GM18868 (cell line): ENCODE measurements at regions not wholly inside any gene's neighbourhood (a gene's known extent, or its start where the extent isn't known, plus 50 kb on each side); places are given as distances from the start of the nearest gene placed in this dataset.
"Not testable (repeated sequence)": the region's sequence is repeated elsewhere in the genome, so short reads cannot be mapped to it uniquely, and the experiment has no call there.

Source experiments
- ATAC-seq: cut with Tn5 transposase; IDR thresholded peaks from one replicate; pipeline ENCODE4 v1.9.1; 2021; ENCODE audit warnings: mild to moderate bottlenecking, moderate library complexity; ENCODE audit not compliant: unreplicated experiment

- ATAC-seq = no peak
Measured at GRCh38 chr2:180927030-180927686, 53.2 kb upstream of the UBE2E3 start.

DNA sequence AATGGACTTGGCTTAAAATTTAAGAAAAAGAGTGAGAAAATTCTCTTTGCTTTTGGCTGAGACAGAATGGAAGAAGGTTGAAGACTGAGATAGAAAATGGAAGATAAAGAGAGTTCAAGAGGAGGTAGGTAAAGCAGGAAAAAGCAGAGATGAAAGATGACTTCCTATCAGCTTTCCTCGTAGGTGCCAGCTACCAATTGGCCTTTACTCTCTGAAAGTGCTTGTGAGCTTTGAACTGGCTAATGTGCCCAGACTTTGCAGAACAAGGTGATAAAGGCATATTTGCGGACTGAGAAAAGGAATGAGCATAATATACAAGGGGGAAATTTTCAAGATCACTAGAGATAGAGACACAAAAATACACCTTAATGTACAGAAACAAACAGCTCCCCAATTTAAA, 54.7 kb upstream of the UBE2E3 start:
- ATAC-seq = no peak

- ATAC-seq = no peak
Measured at GRCh38 chr2:180924063-180924462, 56.3 kb upstream of the UBE2E3 start.

DNA sequence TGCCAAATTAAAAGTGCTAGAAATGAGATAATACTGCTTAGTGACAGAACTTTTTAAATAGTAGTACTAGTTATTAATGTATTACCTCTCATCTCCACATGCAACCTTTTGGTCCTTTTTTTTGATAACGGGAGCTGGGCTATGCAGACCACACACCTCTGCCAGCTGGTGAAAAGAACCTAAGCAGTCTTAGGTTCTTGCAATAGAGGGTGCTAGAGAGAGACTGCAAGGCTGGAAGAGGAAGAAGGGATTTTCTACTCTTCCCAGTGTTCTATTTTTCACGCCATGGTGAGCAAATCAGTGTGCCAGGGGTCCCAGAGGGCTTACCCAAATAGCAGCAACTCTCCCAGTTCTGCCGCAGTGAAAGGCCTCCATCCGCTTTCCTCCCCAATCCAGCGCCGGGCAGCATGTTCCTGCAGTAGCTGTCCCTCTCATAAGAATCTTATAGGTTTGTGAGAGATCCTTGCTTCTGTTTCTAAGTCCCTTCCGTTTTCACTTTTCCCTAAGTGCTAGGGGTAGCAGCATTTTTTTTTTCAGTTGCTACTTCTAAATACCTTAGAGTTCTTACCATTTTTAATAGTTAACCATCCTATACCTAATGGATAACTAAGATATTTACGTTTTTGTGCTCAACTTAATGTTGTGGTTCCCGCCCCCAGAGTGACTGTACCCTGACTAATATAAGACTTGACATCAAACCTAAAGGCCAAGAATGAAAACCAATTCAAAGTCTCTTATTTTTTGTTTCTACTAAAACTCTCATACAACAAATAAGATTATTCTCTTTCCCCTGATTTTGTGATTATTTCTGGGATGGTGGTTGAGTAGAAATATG, 69.4 kb upstream of the UBE2E3 start:
- no peak for ATAC-seq

GRCh38 chr2:180907731-180908130, 72.7 kb upstream of the UBE2E3 start:
- no peak for ATAC-seq

DNA sequence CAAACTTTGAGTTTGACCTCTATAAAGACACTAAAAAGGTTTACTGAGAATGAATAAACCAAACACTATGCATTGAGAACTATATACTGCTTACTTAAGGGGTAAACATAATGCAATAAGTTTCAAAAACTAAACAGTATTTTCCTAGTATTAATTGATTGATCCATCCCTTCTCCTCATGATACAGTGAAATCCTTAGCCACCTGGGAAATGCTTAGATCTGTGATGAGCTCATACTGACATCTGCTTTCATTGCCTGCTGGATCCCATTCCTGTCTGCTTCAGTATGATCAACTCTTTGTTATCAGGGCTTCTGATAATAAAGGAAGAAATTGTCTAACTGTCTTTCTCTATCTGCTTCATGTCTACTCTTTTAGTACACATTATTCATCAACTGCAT, 74.9 kb upstream of the UBE2E3 start:
- no peak for ATAC-seq

DNA sequence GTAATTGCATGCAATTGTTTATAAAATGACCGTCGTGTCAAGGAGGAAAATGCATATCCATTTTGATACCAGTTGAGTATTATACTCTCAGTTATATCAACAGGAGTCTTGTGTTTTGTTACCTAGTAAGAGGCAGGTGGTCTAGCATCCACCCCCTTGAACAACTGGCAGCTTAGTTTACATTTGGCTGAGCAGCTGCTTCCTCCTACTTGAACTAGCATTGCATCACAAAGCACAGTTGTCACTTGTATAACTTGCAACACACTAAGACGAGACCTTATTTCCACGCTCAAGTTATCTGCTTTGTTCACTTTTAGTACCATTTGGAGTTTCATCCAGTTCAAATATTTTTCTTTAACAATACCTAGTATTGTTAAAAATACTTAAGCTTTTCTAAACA, 75.4 kb upstream of the UBE2E3 start:
- ATAC-seq = no peak

- ATAC-seq = no peak
Measured at GRCh38 chr2:180901331-180901730, 79.1 kb upstream of the UBE2E3 start.

DNA sequence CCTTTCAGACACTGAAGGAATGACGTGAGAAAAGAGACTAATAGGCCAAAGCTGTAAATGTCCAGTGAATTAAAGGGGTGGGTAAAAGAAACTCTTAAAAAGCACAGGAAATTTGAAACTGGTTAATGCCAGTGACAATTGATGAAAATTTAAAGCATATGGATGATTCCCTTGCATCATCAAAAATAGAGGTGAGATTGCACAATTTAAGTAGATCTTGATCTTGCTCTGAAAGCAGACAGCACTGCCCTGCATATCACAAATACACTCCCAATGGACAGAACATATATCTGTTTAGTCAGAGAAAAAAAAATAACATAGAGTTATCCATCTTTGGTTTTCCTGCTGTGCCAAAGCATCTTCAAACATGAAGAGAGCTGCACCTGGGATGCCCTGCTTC, 86.7 kb upstream of the UBE2E3 start:
- no peak for ATAC-seq

DNA sequence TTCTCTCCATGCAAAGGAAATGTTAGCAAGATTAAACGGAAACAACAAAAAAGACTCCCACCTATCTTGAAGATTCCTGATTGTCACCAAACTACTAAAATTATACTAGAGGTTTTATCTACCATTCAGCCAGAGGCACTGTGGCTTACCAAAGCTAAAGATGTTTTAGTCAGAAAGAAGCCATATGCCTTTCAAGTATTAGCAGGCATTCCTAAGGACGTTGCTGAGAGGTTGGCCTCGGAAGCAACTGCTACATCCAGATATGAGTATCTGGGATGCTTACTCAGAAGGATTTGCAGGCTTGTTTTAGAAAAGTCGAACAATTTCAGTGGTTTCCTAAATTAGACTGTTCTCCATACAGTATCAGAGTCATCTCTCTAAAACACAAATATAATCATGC, 88.3 kb upstream of the UBE2E3 start:
- ATAC-seq = no peak

GRCh38 chr2:180891360-180891759, 89.0 kb upstream of the UBE2E3 start:
- no peak for ATAC-seq

- ATAC-seq = no peak
Measured at GRCh38 chr2:180890781-180891180, 89.6 kb upstream of the UBE2E3 start.

GRCh38 chr2:180882959-180883358, 97.4 kb upstream of the UBE2E3 start:
- ATAC-seq = no peak

DNA sequence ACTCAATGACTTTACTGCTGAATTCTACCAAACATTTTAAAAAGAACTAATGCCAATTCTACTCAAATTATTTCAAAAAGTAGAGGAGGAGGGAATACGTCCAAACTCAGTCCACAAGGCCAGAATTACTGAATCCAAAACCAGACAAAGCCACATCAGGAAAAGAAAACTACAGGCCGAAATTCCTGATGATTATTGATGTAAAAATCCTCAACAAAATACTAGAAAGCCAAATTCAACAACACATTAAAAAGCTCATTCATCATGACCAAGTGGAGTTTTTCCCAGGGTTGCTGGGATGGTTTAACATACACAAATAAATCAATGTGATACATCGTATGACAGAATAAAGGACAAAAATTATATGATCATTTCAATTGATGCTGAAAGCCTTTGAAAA, 103.9 kb upstream of the UBE2E3 start:
- no peak for ATAC-seq

DNA sequence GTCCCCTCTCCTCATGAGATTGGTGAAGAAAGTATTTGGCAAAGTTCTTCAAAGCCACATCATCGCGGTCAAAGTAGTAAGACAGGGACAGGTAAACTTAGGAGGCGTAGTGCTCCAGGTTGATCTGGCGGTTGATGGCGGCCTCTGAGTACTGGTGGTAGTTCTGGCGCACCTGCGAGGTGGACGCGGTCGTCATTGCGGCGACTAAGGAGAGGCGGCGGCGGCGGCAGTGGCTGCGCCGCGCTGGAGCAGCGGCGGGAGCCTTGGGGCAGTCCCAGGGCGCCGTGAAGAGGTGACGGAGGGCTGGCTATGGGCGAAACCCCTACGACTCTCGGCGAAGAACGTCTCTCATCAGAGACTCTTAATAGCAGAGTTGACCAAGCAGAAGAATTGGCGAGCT, 107.2 kb upstream of the UBE2E3 start:
- no peak for ATAC-seq

DNA sequence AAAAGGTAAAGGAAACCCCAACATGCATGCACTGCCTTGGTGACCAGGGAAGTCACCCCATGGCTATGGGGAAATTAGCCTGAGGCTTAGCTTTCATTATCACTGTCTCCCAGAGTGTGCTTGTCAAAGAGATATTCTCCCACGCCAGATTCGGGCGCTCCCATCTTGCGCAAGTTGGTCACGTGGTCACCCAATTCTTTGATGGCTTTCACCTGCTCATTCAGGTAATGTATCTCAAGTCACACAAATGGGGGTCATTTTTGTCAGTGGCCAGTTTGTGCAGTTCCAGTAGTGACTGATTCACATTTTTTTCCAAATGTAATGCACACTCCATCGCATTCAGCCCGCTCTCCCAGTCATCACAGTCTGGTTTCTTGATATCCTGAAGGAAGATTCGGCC, 107.6 kb upstream of the UBE2E3 start:
- not testable (repeated sequence) for ATAC-seq

GRCh38 chr2:180872255-180872654, 108.2 kb upstream of the UBE2E3 start:
- ATAC-seq = no peak

GRCh38 chr2:180871649-180872048, 108.8 kb upstream of the UBE2E3 start:
- ATAC-seq = no peak

DNA sequence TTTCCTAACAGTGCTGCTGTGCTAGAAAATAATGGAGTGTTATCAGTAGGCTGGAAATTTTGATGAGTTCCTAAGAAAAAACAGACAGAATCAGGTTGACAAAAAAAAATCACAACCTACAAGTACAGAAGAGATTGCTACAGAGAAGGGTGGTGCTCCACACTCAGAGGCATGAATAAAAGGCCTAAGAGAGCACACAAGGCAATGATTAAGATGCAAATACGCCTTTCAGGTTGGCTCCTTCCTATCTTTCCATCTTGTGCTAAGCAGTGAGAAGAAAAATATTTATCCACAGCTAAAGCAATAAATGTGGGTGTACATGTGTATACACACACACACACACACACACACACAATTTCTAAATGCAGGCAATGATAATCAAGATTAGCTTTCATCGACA, 130.6 kb upstream of the UBE2E3 start:
- ATAC-seq = no peak

DNA sequence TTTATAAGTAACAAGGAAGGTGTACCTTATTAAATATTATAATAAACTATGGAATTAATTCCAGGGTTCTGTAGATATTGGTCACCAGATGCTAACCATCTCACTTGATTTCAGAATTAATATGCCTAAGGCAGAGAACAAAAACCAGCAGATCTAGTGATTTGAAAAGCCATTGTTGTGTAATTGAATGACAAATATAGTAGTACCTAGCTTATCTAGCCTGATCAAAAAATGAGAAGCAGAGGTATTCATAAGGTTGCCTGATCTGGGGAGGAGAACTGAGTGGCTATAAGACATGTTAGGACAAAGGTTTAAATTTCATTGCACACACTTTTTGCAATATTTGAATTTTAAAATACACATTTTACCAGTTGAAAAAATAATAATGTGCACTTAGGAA, 132.0 kb upstream of the UBE2E3 start:
- no peak for ATAC-seq

GRCh38 chr2:180846756-180847472, 133.5 kb upstream of the UBE2E3 start:
- no peak for ATAC-seq

DNA sequence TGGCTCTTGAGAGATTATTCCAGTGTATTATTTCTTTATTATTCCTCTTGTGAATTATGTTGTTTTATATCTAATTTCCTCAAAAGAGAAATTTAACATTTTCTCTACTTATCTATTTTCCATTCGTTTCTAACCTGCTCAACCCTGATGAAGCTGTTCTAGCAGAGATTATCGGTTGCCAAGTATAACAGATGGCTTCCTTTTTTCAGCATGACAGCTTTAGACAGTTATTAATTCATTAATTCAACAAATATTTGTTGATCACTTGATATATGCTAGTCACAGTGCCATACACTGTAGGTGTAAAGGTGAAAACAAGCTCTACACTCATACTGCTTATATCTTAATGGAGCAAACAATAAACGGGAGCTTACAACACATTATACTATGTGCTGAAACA, 137.9 kb upstream of the UBE2E3 start:
- ATAC-seq = no peak
